Activated T-cell treated with anti-CD3 and anti-CD28 coated beads for 4 hours (primary cell): ENCODE measurements at regions not wholly inside any gene's neighbourhood (a gene's known extent, or its start where the extent isn't known, plus 50 kb on each side); places are given as distances from the start of the nearest gene placed in this dataset.
"Not testable (repeated sequence)": the region's sequence is repeated elsewhere in the genome, so short reads cannot be mapped to it uniquely, and the experiment has no call there.

ENCODE experiments used
- DNase-seq: peaks from one replicate; pipeline ENCODE4 v3.0.0-alpha.2; 2020

DNA sequence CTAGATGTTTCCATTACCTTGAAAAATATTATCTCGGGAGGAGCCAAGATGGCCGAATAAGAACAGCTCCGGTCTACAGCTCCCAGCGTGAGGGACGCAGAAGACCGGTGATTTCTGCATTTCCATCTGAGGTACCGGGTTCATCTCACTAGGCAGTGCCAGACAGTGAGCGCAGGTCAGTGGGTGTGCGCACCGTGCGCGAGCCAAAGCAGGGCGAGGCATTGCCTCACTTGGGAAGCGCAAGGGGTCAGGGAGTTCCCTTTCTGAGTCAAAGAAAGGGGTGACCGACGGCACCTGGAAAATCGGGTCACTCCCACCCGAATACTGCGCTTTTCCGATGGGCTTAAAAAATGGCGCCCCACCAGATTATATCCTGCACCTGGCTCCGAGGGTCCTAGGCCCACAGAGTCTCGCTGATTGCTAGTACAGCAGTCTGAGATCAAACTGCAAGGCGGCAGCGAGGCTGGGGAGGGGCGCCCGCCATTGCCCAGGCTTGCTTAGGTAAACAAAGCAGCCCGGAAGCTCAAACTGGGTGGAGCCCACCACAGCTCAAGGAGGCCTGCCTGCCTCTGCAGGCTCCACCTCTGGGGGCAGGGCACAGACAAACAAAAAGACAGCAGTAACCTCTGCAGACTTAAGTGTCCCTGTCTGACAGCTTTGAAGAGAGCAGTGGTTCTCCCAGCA lies 367.8 kb downstream of the NR2F1-AS1 start:
- not testable (repeated sequence) for DNase-seq

DNA sequence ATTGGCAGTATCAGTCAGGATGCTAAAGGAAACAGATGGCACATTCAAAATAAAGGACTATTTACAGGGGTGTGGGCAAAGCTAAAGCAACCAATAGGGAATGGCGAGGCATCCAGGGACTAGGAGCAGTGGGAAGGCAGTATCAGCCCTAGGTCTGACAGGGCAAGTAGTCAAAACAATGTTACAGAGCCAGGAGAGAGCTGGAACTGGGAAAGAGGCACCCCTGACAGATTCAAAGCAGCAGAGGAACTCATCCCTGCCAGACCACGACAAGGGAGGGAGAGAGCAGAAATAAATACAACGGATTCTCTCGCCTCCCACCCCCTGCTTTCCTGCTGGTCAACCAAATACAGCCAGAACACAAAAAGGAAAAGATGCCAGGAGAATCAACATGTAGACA lies 371.5 kb downstream of the NR2F1-AS1 start:
- DNase-seq, result no peak

DNA sequence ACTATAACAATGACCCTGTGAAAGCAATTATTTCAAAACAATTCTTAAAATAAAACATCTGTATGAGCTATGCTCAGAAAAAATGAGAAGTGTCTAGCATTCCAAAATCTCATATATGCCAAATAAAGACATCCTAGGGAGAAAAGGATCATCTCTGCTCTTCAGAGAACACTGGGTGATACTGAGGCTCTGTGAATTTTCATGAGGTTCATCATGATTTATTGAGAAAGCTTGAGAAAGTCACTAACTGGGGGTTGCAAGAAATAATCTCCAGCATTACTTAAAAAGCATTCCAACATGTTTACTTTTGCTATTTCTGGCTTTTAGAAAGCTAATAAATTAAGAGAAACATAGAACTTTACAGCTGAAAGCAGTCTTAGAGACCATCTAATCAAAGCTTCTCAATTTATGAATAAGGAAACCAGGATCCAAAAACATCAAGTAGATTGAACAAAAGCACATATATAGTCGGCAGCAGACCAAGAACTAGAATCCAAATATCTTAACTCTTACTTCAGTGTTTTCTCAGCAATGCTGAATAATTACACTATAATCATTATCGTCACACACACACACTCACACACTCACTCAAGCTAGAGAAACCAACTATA lies 372.8 kb downstream of the NR2F1-AS1 start:
- DNase-seq, result no peak

DNA sequence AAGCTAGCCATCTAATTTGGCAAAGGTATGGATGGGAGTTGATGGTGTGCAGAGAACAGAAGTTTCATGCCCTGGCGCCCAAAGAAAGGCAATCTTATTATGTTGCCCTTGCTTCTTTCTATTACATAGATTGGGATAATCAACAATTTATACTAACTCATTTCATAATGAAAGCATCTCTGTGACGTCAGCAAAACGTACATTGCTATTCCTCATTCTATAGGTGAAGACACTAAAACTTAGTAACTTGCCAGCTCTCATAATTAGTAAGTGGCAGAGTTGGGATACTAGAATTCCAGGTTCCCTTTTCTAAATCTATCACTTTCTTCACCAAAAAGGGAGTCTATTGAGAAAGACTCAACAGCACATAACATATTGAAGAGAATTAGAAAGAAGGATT lies 374.8 kb downstream of the NR2F1-AS1 start:
- no peak for DNase-seq

DNA sequence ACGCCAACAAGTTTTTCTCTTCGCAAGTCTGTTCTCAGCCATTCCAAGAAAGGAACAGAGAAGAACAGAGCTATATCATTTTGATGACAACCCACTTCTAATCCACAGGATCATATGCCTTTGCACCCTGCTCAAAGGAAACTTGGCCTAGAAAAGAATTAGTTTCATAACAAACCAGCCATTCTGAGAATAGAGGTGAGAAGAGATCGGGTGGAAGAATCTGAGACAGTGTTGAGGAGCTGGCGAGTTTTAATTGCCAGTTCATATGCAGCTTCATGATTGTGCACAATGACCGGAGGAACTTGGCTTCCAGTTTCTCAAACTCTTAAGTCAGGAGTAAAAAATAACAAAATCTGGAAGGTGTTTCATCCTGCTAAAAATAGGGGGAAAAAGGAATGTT lies 380.0 kb downstream of the NR2F1-AS1 start:
- no peak for DNase-seq

DNA sequence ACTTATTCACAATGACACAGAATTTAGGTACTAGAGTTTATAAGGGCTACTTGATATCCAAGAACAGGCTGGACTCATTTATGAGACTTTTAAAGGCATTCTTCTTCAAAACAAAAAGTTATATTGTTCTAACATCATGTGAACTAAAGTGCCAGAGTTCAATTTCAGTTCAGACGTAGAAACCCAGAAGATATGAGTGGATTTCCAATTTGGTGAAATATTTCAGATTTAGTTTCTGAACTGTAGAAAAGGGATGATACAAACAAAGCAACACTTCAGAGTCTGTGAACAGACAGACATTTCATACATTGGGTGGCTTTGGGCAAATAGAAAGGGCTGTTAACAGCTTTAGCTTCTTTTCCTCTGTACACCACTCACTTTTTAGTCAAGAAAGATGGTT lies 384.0 kb downstream of the NR2F1-AS1 start:
- DNase-seq, result no peak

DNA sequence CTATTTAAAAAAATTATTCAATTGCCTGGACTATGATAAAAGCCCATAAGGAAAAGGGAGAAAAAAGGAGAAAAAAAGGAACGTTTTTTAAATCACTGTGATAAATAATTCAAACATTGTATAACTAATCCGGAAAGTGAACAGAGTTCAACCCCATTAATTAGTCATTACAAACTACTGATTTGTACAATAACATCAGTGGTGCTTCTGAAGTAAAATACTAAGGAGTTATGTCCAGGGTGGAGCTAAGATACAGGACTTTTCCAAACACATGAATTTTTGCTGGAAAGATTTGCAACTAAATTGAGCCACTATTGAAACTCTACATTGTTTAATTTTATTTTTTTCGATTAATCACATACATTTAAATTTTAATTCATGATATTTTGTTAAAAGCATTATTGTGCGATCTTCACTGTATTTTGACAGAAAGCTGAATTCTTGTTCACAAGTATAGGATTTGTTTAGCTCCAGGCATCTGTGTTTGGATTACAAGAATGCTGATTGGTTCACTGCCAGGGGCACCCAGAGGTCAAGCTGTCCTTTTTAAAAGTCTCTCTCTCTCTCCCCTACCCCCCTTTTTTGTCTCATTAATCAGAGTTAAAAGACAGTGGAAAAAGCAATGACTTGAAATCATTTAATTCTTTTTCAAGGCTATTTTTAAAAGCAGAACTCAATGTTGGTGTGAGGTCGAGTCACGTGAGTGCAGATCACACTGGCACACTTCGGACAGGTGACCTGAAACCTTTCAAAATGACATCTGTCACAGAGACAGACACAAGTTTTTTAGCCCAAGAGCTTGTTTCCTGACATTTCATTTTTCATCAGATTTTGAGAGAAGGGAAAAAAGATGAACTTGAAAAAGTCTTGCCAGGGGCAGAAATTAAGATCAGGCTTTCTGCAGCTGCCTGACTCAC lies 387.3 kb downstream of the NR2F1-AS1 start:
- no peak for DNase-seq

DNA sequence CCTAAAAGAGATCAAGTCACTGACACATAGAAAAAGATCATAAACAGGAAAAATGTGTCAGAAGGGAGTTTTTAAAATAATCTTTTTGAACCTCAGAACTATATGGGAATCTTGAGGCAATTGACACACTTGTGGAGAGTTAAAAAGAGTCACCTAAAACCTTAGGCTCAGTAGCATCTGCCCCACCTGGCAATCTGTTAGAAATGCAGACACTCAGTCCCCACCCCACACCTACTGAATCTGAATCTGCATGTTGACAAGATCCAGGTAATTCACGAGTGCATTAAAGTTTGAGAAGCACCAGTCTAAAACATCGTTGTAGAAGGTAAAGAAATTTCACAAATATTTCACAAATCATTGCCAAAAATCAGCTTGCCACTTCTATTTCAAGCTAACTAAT lies 388.3 kb downstream of the NR2F1-AS1 start:
- DNase-seq, result no peak

DNA sequence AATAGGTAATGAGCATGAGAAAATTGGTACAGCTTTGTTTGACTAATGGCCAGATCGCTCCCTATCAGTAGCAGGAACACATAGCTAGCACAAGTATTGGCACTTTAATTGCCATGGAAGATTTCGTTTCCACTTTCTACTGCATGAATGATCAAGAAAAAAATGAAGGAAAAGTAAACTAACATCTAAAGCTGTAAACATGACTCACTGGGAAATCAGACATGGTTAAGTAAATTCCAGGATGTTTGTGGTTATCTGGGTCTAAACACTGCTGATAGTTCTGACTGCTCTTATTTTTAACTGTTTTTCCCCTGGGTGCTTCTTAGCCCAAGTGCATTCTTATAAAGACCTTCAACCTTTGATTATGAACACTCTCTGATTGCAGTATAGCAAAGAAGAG lies 388.9 kb downstream of the NR2F1-AS1 start:
- DNase-seq, result no peak

DNA sequence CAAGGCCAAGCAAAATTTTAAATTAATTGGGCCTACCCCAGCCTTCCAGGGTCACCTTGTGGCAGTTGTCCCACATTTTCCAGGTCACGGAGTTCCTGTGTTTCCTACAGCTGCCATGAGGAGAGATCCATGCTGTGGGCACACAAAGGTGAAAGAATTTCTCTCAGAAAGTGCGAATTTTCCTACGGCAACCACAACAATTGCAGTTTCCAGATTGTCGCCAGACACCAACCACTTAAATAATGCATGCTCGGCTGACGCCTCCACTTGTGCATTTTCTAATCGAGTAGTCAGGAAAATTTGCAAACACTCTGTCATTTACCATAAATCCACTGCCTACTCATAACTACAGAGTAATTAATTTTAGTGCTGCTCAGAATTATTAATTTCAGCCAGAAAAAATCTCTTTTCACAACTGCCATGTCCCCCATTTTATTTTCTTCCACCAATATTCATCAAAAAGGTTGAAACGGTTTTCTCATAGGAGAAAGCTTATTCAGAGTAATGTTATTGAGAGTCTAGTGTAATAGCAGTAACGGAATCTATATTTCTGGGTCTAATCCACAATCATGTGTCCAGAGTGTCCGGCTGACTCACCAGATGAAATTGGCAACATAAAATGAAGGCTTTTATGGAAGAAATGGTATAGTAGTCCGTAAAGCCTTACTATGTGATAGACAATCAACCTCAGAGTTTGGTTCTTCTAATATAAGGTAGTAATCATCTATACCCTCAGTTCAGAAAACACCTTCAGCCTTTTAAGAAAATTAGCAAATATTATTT lies 389.8 kb downstream of the NR2F1-AS1 start:
- no peak for DNase-seq

DNA sequence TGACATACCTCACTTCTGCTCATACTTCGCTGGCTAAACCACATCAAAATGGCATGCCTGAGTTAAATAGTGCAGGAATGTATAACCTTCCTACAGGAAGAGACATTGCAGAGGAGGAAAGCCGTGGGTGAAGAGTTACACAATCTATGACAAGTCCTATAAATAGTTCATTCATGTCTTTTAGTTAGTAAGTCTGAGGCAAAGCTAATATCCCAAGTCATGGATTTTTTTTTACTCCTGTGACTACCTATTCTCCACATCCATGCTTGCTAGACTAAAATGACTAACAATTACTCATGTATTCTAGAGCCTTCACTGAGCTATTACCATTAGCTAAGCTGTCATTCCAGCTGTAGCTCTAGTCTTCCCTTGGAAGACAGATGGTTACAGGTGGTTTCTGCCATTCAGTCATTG lies 391.3 kb downstream of the NR2F1-AS1 start:
- no peak for DNase-seq

DNA sequence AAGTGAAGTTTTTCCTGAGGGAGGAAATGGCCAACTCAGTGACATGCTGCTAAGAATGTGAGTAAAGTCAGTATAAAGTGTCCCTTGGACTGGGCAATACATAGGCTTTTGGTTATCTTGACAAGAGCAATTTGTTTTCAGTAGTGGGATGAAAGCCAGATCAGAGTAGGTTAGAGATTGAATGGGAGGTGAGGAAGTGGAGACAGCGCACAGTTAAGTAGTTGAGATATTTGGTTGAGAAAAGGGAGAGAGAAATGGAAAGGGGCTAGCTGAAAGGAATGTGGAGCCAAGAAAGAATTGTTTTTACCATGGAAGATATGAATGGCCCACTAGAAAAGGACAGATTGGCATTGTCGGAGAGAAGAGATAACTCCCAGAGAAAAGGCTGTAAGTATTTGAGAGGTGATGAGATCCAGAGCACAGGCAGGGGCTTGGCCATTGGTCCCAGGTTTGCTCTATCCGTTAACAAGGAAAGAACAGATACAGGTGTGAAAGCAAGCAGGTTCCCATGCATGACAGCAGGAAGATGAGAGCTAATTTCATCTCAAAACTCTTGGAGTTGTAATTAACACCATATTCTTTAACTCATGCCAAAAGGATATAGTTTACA lies 392.0 kb downstream of the NR2F1-AS1 start:
- DNase-seq, result no peak

DNA sequence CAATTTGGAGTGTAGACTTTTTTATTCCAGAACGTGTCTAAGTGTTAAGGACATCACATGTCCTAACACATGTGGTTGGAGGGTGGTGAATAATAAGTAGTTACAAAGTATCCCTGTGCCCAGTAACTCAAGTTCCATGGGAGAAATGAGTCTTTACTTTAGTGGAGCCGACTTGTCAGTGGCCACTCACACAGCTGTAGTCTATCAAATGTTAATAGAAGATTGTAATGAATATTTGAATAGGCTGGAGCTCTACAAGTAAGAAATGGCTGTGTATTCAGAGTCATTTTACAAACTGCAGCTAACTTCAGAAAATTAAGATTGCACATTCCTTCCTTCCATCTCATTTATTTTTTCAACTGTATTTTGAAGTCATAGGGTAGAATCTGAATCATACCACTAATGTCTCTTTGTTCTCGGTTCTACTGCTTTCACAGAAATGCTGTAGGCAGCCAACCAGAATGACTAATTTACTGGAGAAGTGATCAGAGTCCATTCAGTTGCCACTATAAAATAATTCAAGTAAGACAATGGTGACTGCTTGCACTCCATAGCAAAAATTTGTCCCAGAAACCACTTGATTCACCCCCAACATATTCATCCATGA lies 394.8 kb downstream of the NR2F1-AS1 start:
- DNase-seq, result no peak

DNA sequence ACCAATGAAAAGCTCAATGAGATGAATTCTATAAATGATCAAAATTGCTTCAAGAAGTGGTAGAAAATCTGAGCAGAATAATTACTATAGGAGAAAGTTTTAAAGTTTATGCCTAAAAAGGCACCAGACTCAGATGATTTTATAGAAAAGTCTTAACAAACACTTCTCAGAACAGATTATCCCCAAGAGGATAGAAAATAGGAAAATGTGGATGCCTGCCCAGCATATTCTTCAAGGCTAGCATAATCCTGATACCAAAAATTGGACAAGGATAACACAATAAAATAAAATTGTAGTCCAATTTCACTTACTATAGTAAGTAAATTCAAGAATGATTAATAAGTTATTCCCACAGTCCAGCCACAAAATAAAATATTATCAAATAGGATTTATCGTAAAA lies 397.0 kb downstream of the NR2F1-AS1 start:
- DNase-seq, result no peak

DNA sequence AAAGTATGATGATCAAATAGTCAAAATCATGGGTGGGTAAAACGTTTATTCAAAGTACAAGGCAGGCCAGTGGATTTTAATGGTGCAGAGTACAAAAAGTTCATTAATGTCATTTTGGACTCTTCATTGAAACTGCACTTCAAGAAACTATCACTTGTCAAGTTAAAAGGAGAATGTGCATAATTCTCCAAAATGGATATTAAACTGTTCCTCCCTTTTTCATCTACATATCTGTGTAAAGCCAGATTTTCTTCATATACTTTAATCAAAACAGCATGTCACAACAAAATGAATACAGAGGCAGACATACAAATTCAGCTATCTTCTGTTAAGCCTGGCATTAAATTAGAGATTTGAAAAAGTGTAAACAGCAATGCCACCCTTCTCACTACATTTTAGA lies 401.6 kb downstream of the NR2F1-AS1 start:
- no peak for DNase-seq

DNA sequence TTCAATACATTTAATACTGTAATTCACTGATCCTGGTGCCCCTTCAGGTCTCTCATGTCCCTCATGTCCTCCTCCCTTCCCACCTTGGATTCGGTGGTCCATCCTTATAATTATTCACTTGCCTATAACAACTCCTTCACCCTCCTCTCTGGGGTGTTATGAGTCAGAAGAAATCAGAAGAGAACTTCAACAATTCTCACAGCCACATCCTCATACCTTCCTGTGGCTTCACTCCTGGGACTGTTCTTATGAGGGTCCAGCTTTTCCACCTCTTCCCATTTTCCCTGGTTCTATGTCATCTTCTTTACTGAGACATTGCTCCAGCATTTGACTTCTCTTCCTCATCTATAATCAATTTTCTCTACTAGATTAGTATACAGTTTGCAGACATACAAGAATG lies 406.1 kb downstream of the NR2F1-AS1 start:
- DNase-seq, result no peak

DNA sequence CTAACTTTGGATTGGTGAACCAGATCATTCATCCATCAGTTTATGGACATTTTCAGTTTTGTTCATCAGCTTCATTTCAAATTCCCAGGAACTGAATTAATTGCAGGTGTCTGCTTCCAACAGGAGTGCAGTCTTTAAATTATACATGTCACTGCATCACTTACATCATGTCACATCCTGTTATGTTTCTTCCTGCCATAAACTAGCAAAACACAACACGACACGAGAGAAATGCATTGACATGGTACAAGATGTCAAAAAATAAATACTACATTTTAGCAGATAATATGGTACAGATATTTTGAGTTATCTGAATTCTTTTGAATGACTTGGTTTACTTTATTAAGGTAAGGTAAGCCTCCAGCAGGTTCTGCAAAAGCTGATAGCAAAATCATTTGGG lies 415.5 kb downstream of the NR2F1-AS1 start:
- DNase-seq, result no peak

DNA sequence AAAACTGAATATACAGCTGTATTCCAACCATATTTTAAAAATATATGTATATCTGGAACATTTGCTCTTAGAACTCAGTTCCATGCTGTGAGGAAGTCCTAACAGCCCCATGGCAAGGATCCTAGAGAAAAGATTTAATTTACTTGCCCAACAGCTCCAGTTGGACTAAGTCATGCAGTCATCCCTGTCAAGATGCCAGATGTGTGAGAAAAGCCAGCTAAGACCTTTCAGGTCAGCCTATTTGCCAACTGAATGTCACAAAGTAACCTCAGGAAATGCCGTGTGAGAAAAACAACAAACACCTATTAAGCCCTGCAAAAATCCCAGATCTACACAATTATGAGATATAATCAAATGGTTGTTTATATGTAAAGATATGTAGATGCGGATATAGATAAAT lies 416.3 kb downstream of the NR2F1-AS1 start:
- DNase-seq, result no peak

DNA sequence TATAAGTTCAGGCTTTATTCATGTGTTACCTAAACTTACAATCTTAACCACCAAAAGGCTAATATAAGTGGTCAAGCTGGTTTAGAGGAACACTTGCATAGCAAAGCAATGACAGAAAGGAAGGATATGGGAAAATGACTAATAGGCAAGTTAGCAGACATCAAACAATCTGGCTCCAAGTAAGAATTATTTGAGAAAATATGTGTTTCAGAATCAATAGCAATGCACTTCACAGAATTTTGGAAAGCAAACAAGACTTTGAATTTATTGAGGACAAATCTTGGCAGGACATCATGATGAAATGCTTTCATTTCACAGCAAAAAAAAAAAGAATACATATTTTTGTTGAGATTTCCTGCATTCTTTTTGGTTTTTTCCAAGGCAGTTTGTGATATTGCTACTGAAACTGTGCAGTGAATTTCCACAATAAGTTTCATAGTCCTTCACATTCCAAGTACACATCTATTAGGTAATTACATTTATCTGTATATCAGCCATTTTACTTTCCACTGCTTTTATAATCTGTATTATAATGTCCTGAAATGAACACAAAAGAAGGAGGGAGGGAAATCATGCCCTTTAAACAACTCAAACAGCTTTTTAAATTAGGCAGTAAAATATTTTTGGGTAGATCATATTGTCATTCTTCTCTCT lies 417.9 kb downstream of the NR2F1-AS1 start:
- no peak for DNase-seq

DNA sequence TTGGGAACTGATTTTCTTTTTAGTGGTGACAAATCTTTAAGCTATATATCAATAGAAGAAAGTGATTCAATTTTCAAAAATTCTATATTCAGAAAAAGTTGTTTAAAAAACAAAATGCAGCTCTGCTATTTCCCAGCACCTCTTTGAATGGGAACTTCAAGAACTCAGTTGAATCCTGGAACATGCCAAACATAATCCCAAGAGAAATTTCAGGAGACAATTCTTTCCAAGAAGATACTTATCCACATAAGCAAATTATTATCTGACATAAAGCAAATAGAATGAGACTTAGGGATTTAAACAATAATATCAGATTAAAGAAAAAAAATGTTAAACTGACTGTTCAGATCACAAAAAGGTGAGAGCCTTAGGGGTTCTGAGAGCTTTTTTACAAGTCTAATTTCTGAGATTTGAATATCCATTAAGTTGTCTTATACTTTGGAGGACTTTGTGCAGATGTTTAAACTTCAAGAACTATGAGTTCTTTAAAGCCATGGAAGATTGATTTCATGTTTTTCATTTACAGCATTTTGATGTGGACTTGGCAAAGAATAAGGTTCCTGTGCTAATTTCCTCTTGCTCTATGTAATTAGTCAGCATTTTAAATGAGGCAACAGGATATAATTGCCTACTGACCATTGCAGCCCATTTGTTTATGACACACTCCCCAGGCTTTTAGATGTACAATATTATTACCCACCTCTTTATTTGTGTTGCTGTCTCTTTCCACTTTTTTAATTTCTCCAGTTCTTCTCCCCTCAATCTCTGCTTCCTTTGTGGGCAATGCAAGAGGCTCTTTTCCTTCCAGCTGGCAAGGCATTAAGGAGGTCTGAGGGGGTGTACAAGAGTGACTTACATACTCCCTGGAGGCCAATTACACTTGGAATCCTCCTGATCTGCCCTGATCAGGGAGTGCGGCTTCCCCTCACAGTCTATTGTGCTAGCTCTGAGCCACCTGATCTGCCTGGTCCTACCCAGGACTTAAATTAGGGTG lies 419.1 kb downstream of the NR2F1-AS1 start:
- no peak for DNase-seq
